GM06990 (cell line): ENCODE measurements at regions not wholly inside any gene's neighbourhood (a gene's known extent, or its start where the extent isn't known, plus 50 kb on each side); places are given as distances from the start of the nearest gene placed in this dataset.

Experiments
- DNase-seq: peaks from one replicate; pipeline ENCODE4 v3.0.0-alpha.2; 2011; ENCODE audit not compliant: insufficient read length; ENCODE audit errors: extremely low read depth
- H3K27me3 ChIP-seq: replicated peaks from 2 replicates; pipeline ENCODE4 v1.6.0; 2011; ENCODE audit warnings: low read length; ENCODE audit not compliant: control insufficient read depth, insufficient read depth
- H3K36me3 ChIP-seq: 2 replicates; pipeline ENCODE4 v1.5.1; 2011; ENCODE audit warnings: low read length; ENCODE audit not compliant: control insufficient read depth, insufficient read depth
- H3K4me3 ChIP-seq: replicated peaks from 2 replicates; pipeline ENCODE4 v1.5.1; 2011; ENCODE audit warnings: low read depth, mild to moderate bottlenecking, control low read depth, low read length
- CTCF ChIP-seq: IDR thresholded peaks from 2 replicates; pipeline ENCODE4 v1.5.1; 2011; ENCODE audit warnings: low read length, control low read depth, mild to moderate bottlenecking, inconsistent platforms; ENCODE audit not compliant: insufficient read depth, poor library complexity, severe bottlenecking

DNA sequence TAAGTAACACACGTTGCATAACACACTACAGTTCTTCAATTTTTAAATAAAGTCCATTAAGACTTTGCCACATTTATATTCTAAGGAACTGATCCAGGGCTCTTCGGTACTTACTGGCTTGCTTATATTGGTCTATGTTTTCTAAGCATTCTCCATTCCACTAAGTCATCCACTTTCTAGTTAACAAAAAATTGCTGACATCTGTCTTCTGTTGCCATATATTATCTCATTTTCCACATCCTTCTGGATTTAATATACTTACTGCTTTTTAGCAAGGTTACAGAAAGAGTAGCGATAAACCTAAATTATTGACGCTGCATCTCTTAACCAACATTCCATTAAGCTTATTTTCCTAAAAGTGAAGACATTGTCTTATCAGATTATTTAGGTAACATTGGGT lies 238.4 kb upstream of the LRIG3 start:
- DNase-seq = no peak
- TF ChIP-seq CTCF = no peak
- Histone ChIP-seq H3K4me3 (no peak overlapping the region), H3K27me3 (no peaks in the 10 kb centered on the region), H3K36me3 (no peaks in the 10 kb centered on the region)

DNA sequence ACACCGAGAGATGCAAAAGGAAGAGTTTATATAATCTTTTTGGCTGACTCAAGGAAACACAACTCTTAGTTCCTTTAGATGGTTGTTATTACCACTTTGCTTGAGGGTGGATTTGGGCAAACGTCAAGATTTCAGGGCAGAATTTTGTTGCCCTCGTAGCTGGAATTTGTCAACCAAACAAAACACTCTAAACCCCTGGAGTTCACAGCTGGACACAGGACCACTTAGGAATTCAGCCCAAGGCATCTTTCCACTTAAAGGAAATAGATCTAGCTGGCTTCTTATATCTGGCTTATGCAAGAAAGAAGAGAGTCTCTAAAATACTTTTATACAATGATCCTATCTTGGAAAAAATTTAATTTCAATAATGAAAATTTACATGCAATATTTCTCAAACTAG lies 237.8 kb upstream of the LRIG3 start:
- Histone ChIP-seq H3K27me3 (no peaks in the 10 kb centered on the region), H3K36me3 (no peaks in the 10 kb centered on the region), H3K4me3 (no peak overlapping the region)
- no peak for DNase-seq
- TF ChIP-seq CTCF = no peak

DNA sequence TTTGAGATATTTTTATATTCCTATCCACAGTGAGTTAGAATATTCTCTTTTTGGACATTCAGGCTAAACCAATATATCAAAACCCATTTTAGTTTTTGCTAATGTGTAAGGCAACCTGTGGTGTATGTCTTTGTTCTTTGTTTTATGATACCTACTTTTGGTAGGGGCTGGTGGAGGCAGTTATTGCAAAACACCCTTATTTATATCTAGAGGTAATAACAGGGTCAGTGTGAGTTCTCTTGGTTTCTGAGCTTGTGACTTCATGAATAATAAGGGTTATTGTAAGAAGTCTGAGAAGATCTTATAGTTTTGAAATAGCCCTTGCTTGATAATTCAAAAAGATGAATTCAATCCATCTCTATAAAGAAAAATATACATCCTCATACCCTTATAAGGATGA lies 235.1 kb upstream of the LRIG3 start:
- no peak for DNase-seq
- no peak for TF ChIP-seq CTCF
- H3K27me3 ChIP-seq = no peaks in the 10 kb centered on the region
- H3K4me3 ChIP-seq = no peak overlapping the region
- no peaks in the 10 kb centered on the region for H3K36me3 ChIP-seq

DNA sequence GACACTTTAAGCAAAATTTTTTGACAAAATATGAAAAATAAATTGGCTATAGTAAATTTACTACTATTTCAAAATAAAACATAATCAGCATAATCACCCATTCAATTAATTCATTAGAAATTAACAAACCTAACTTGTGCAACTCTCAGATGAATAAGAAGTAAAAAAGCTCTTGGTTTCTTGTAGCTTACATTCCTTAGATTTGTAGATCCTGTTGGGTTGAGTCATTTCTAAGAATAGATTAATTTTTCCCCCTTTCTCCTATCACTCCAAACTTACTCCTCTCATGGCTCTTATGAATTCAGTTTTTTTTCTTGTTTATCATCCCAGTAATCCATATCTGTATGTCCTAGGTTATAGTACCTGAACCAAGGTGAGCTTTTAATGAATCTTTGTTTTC lies 230.9 kb upstream of the LRIG3 start:
- no peak for DNase-seq
- H3K36me3 ChIP-seq = no peaks in the 10 kb centered on the region
- no peak overlapping the region for H3K4me3 ChIP-seq
- TF ChIP-seq CTCF = no peak
- no peaks in the 10 kb centered on the region for H3K27me3 ChIP-seq

GRCh38 chr12:59149995-59150642 lies 229.8 kb upstream of the LRIG3 start:
- DNase-seq = peak; percentile 15
- no peaks in the 10 kb centered on the region for H3K36me3 ChIP-seq
- peak; percentile 92 for TF ChIP-seq CTCF
- no peaks in the 10 kb centered on the region for H3K27me3 ChIP-seq
- no peak overlapping the region for H3K4me3 ChIP-seq

DNA sequence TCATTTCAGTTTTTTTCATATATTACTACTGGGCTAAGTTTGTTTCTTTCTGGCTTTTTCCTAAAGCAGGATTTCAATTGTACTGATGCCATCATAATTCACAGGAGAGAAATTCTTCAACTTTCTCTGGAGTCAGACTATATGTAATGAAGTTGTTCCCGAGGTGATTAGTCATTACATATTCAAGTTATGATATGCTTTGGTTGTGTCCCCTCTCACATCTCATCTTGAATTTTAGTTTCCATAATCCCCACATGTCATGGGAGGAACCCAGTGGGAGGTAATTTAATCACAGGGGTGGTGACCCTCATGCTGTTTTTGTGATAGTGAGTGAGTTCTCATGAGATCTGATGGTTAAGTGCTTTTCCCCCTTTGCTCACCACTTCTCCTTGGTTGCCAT lies 227.5 kb upstream of the LRIG3 start:
- Histone ChIP-seq H3K36me3 (no peaks in the 10 kb centered on the region), H3K27me3 (no peaks in the 10 kb centered on the region), H3K4me3 (no peak overlapping the region)
- no peak for TF ChIP-seq CTCF
- DNase-seq = no peak
